ENCODE measurements at regions not wholly inside any gene's neighbourhood (a gene's known extent, or its start where the extent isn't known, plus 50 kb on each side); places are given as distances from the start of the nearest gene placed in this dataset.

- Histone ChIP-seq H3K36me3 (no peaks in the 10 kb centered on the region), H3K9me3 (no peaks in the 10 kb centered on the region), H3K27ac (no peak overlapping the region), H3K27me3 (no peaks in the 10 kb centered on the region), H3K4me3 (no peak overlapping the region), H3K4me1 (no peaks in the 10 kb centered on the region)
- no peak for DNase-seq (ENCODE audit: low spot score in 2 of 2)
- WGBS = 90% methylated on average over 6 of the region's 6 CpGs
- no peak for TF ChIP-seq EP300 (IDR thresholded peaks at IDR 0.05)
- no peak for TF ChIP-seq POLR2A (IDR thresholded peaks at IDR 0.05)
- TF ChIP-seq POLR2AphosphoS5 (IDR thresholded peaks at IDR 0.05) = no peak
- TF ChIP-seq CTCF (IDR thresholded peaks at IDR 0.05) = no peak
Observed at GRCh38 chr19:31095100-31095804, 254.0 kb downstream of the TSHZ3 start.

- H3K27ac ChIP-seq = no peak overlapping the region
- no peaks in the 10 kb centered on the region for H3K36me3 ChIP-seq
- no peaks in the 10 kb centered on the region for H3K27me3 ChIP-seq
- no peaks in the 10 kb centered on the region for H3K9me3 ChIP-seq
- no peak overlapping the region for H3K4me3 ChIP-seq
- no peak for DNase-seq (ENCODE audit: low spot score in 2 of 2)
- TF ChIP-seq POLR2AphosphoS5 (IDR thresholded peaks at IDR 0.05) (no peak), POLR2A (IDR thresholded peaks at IDR 0.05) (no peak), EP300 (IDR thresholded peaks at IDR 0.05) (no peak), CTCF (IDR thresholded peaks at IDR 0.05) (no peak)
- H3K4me1 ChIP-seq = no peaks in the 10 kb centered on the region
- 61% methylated on average over 11 of the region's 11 CpGs for whole genome bisulfite sequencing
Observed at GRCh38 chr19:31092274-31092673, 257.0 kb downstream of the TSHZ3 start.

- Histone ChIP-seq H3K27ac (no peak overlapping the region), H3K4me1 (no peaks in the 10 kb centered on the region), H3K36me3 (no peaks in the 10 kb centered on the region), H3K4me3 (no peak overlapping the region), H3K27me3 (no peaks in the 10 kb centered on the region), H3K9me3 (no peaks in the 10 kb centered on the region)
- 77% methylated on average over 5 of the region's 5 CpGs for WGBS
- no peak for TF ChIP-seq EP300 (IDR thresholded peaks at IDR 0.05)
- no peak for TF ChIP-seq CTCF (IDR thresholded peaks at IDR 0.05)
- TF ChIP-seq POLR2A (IDR thresholded peaks at IDR 0.05) = no peak
- TF ChIP-seq POLR2AphosphoS5 (IDR thresholded peaks at IDR 0.05) = no peak
- no peak for DNase-seq (ENCODE audit: low spot score in 2 of 2)
Observed at GRCh38 chr19:31089681-31090080, 259.6 kb downstream of the TSHZ3 start.

GRCh38 chr19:31085125-31085524 is 264.1 kb downstream of the TSHZ3 start:
- Histone ChIP-seq H3K9me3 (no peaks in the 10 kb centered on the region), H3K4me3 (no peak overlapping the region), H3K27me3 (no peaks in the 10 kb centered on the region), H3K4me1 (no peaks in the 10 kb centered on the region), H3K36me3 (no peaks in the 10 kb centered on the region), H3K27ac (no peak overlapping the region)
- WGBS = 93% methylated on average over 4 of the region's 4 CpGs
- TF ChIP-seq POLR2A (IDR thresholded peaks at IDR 0.05) (no peak), POLR2AphosphoS5 (IDR thresholded peaks at IDR 0.05) (no peak), CTCF (IDR thresholded peaks at IDR 0.05) (no peak), EP300 (IDR thresholded peaks at IDR 0.05) (no peak)
- DNase-seq (ENCODE audit: low spot score in 2 of 2) = no peak

- TF ChIP-seq EP300 (IDR thresholded peaks at IDR 0.05) (no peak), CTCF (IDR thresholded peaks at IDR 0.05) (no peak), POLR2A (IDR thresholded peaks at IDR 0.05) (no peak), POLR2AphosphoS5 (IDR thresholded peaks at IDR 0.05) (no peak)
- no peaks in the 10 kb centered on the region for H3K4me1 ChIP-seq
- no peaks in the 10 kb centered on the region for H3K9me3 ChIP-seq
- no peak overlapping the region for H3K27ac ChIP-seq
- DNase-seq (ENCODE audit: low spot score in 2 of 2) = no peak
- no peak overlapping the region for H3K4me3 ChIP-seq
- no peaks in the 10 kb centered on the region for H3K27me3 ChIP-seq
- 29% methylated on average over 3 of the region's 3 CpGs for WGBS
- H3K36me3 ChIP-seq = no peaks in the 10 kb centered on the region
Observed at GRCh38 chr19:31083105-31083504, 266.1 kb downstream of the TSHZ3 start.
